Tibial artery (tissue), 4 donors: ENCODE measurements at regions not wholly inside any gene's neighbourhood (a gene's known extent, or its start where the extent isn't known, plus 50 kb on each side); places are given as distances from the start of the nearest gene placed in this dataset.

Experiments
- DNase-seq, 2 donors: peaks; one replicate each; pipeline ENCODE4 v3.0.0-alpha.2; 2019
- H3K27ac ChIP-seq, 2 donors: fragments of 200-600 bp; sonication (generic) in 1 of 2; 1 replicate in 1 of 2; 2 replicates in 1 of 2; pipeline ENCODE4 v1.5.1; 2018 to 2019; ENCODE audit warnings: mild to moderate bottlenecking in 1 of 2
- H3K27me3 ChIP-seq, 2 donors: fragments of 200-600 bp; sonication (generic) in 1 of 2; one replicate each; pipeline versions ENCODE4 v1.5.1 to v1.6.0; 2016 to 2019
- H3K36me3 ChIP-seq, 3 donors: fragments of 200-600 bp; sonication (generic) in 2 of 3; one replicate each; pipeline ENCODE4 v1.5.1; 2016 to 2019; ENCODE audit warnings: mild to moderate bottlenecking in 2 of 3
- H3K4me1 ChIP-seq, 4 donors: fragments of 200-600 bp; sonication (generic) in 2 of 4; 1 replicate in 3 of 4; 2 replicates in 1 of 4; pipeline ENCODE4 v1.5.1; 2016 to 2019
- H3K4me3 ChIP-seq, 2 donors: fragments of 200-600 bp; sonication (generic) in 1 of 2; 1 replicate in 1 of 2; 2 replicates in 1 of 2; pipeline ENCODE4 v1.5.1; 2018 to 2019; ENCODE audit warnings: mild to moderate bottlenecking in 2 of 2
- H3K9me3 ChIP-seq, 3 donors: fragments of 200-600 bp; sonication (generic) in 1 of 3; one replicate each; pipeline ENCODE4 v1.5.1; 2016 to 2019
- CTCF ChIP-seq, 2 experiments: fragments of 200-600 bp in 1 of 2; fragments of 450-650 bp in 1 of 2; IDR thresholded peaks; one replicate each; pipeline ENCODE4 v1.5.1; 2017 to 2019; ENCODE audit warnings: antibody characterized with exemption in 2 of 2, mild to moderate bottlenecking in 1 of 2, moderate library complexity in 1 of 2
- intact Hi-C: fragments of 100-400 bp; cut with DNase I; formaldehyde crosslinking; loops from one replicate; pipeline ENCODE4 v1.15.0; 2023; ENCODE audit warnings: low total_unique reads

GRCh38 chr2:220224691-220225543 lies 597.5 kb downstream of the SLC4A3 start:
- intact Hi-C loops: no loop called here
- Histone ChIP-seq H3K36me3 (no peaks in the 10 kb centered on the region), H3K27me3 (no peaks in the 10 kb centered on the region), H3K4me3 (no peak overlapping the region), H3K9me3 (no peaks in the 10 kb centered on the region), H3K27ac (no peak overlapping the region), H3K4me1 (peaks cover 0 to 4% (median 0%) of the 10 kb centered on the region in 4 donors)
- no peak for DNase-seq
- no peak for TF ChIP-seq CTCF (IDR thresholded peaks at IDR 0.05)

GRCh38 chr2:220226076-220226475 lies 598.6 kb downstream of the SLC4A3 start:
- TF ChIP-seq CTCF (IDR thresholded peaks at IDR 0.05): no peak
- DNase-seq: no peak
- no peaks in the 10 kb centered on the region for H3K36me3 ChIP-seq
- peaks cover 0 to 4% (median 0%) of the 10 kb centered on the region in 4 donors for H3K4me1 ChIP-seq
- no peak overlapping the region for H3K27ac ChIP-seq
- no peaks in the 10 kb centered on the region for H3K27me3 ChIP-seq
- no peak overlapping the region for H3K4me3 ChIP-seq
- intact Hi-C loops: no loop called here
- no peaks in the 10 kb centered on the region for H3K9me3 ChIP-seq

DNA sequence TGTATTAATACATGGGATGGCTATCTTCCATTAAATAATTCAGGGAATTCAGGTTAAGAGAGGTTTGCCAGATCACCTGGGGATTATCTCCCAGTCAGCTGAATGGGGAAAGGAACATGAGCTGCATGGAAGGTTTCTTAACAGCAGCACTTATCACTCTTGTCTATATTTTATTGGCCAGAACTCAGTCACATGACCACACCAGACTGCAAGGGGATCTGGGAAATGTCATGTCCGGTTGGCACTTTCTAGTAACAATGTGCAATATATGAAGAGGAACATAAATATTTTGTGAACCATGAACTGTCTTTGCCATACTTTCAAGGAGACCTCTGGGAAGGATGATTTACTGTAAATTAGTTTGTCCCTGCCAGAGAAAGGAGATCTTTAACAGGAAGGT lies 599.1 kb downstream of the SLC4A3 start:
- no peak overlapping the region for H3K27ac ChIP-seq
- intact Hi-C loops: no loop called here
- TF ChIP-seq CTCF (IDR thresholded peaks at IDR 0.05): no peak

DNA sequence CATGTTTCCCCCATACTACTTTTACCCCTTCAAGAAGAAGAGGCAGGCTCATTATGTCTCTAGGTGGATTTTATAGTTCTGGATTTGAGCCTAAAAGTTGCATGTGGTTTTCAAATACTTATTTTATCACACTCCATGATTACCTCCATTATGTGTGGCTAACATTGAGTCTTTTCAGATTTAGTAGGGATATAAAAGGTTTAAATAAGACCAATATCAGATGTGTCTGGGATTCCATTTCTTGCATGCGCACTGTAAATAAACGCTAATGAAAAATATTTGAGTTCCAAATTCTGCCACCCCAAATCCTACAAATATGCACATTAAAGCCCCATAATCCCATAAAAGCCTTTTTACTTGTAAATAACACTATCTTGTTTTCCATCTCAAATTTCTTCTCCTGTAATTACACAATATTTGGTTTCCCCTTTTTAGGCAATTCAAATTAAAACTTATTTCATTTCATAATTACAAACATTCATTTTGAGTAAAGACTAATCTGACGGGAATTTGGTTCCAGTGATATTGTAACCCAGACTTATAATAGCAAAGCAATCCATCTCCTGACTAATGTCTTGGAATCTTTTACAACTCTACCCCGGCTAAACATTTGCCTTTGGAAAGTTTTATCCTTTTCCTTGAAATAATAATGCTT lies 600.0 kb downstream of the SLC4A3 start:
- no peak overlapping the region for H3K27ac ChIP-seq
- H3K4me3 ChIP-seq: no peak overlapping the region
- TF ChIP-seq CTCF (IDR thresholded peaks at IDR 0.05): no peak
- intact Hi-C loops: no loop called here
- peaks cover 0 to 4% (median 0%) of the 10 kb centered on the region in 4 donors for H3K4me1 ChIP-seq
- no peaks in the 10 kb centered on the region for H3K9me3 ChIP-seq
- no peaks in the 10 kb centered on the region for H3K36me3 ChIP-seq
- DNase-seq: no peak
- H3K27me3 ChIP-seq: no peaks in the 10 kb centered on the region

More for the DNA sequence above, 599.1 kb downstream of the SLC4A3 start:
- Histone ChIP-seq H3K27me3 (no peaks in the 10 kb centered on the region), H3K36me3 (no peaks in the 10 kb centered on the region), H3K9me3 (no peaks in the 10 kb centered on the region), H3K4me1 (peaks cover 0 to 4% (median 0%) of the 10 kb centered on the region in 4 donors), H3K4me3 (no peak overlapping the region)
- no peak for DNase-seq

DNA sequence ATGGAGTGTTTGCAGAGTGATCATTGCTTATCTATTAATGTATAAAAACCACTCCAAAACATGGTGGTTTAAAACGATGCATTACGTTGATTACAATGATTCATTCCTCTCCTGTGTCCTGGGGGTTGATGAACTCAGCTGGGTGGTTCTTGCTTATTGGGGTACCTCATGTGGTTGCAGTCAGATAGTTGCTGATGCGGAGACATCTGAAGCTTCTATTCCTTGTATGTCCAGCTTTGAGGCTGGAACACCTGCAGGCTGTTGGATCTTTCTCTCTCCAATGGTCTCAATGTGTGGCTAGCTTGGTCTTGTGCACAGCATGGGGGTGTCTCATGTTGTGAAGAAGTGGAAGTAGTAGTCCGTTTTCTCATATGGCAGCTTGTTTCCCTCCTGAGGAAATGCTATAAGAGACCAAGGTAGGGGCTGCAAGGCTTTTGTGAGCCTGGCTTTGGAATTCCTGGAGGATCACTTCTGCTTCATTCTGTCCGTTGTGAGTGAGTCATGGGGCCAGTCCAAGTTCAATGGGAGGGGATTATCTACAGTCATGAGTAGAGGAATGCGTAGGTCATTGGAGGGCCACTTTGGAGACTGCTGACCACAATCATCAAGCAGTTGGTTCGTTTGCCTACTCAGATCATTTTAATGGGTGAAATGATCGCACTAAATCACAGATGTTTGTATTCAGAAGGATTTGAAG lies 601.0 kb downstream of the SLC4A3 start:
- no peaks in the 10 kb centered on the region for H3K9me3 ChIP-seq
- H3K27me3 ChIP-seq: no peaks in the 10 kb centered on the region
- H3K4me1 ChIP-seq: peaks cover 0 to 4% (median 0%) of the 10 kb centered on the region in 4 donors
- no peak for TF ChIP-seq CTCF (IDR thresholded peaks at IDR 0.05)
- DNase-seq: no peak
- H3K36me3 ChIP-seq: no peaks in the 10 kb centered on the region
- H3K27ac ChIP-seq: no peak overlapping the region
- H3K4me3 ChIP-seq: no peak overlapping the region
- intact Hi-C loops: no loop called here
